Keratinocyte (primary cell): ENCODE measurements at regions not wholly inside any gene's neighbourhood (a gene's known extent, or its start where the extent isn't known, plus 50 kb on each side); places are given as distances from the start of the nearest gene placed in this dataset.

Experiments used
- DNase-seq: peaks from one replicate; pipeline ENCODE4 v3.0.0-alpha.2; 2011; ENCODE audit warnings: low read depth, missing footprints, low spot score
- FAIRE-seq: peaks from 2 replicates; lab custom pipeline; 2011; peaks lifted over from hg19 to GRCh38; lab: Jason Lieb, UNC
- H2AFZ ChIP-seq: 2 replicates; pipeline ENCODE4 v1.6.0; 2012; ENCODE audit warnings: low read length, control low read depth, inconsistent platforms; ENCODE audit not compliant: control insufficient read depth
- H3K27ac ChIP-seq: 2 replicates; pipeline ENCODE4 v1.5.1; 2011; ENCODE audit warnings: low read length; ENCODE audit not compliant: control insufficient read depth, insufficient read depth
- H3K27me3 ChIP-seq: 3 replicates; pipeline ENCODE4 v1.6.0; 2011; ENCODE audit warnings: low read length; ENCODE audit not compliant: control insufficient read depth, insufficient read depth; ENCODE audit errors: extremely low read depth
- H3K36me3 ChIP-seq, 2 experiments: 2 replicates in 1 of 2; 3 replicates in 1 of 2; pipeline ENCODE4 v1.5.1; 2011; ENCODE audit warnings: low read length in 2 of 2, mild to moderate bottlenecking in 1 of 2; ENCODE audit not compliant: control insufficient read depth in 2 of 2, insufficient read depth in 2 of 2; ENCODE audit errors: extremely low read depth in 1 of 2
- H3K4me1 ChIP-seq: 3 replicates; pipeline ENCODE4 v1.5.1; 2011; ENCODE audit warnings: low read length; ENCODE audit not compliant: control insufficient read depth, insufficient read depth; ENCODE audit errors: extremely low read depth
- H3K4me2 ChIP-seq: 3 replicates; pipeline ENCODE4 v1.6.0; 2011; ENCODE audit warnings: low read depth, low read length; ENCODE audit not compliant: control insufficient read depth, insufficient read depth; ENCODE audit errors: extremely low read depth
- H3K4me3 ChIP-seq, 3 experiments: fragments of 200-600 bp in 1 of 3; sonication (generic) in 1 of 3; 2 replicates in 2 of 3; 3 replicates in 1 of 3; pipeline ENCODE4 v1.5.1; 2011 to 2016; ENCODE audit warnings: low read length in 3 of 3, mild to moderate bottlenecking in 3 of 3, control low read depth in 2 of 3, inconsistent platforms in 1 of 3, low read depth in 1 of 3, mixed read lengths in 1 of 3, mixed run types in 1 of 3, moderate library complexity in 1 of 3; ENCODE audit not compliant: control insufficient read depth in 2 of 3, insufficient read depth in 2 of 3; ENCODE audit errors: extremely low read depth in 1 of 3
- H3K79me2 ChIP-seq: 2 replicates; pipeline ENCODE4 v1.6.0; 2012; ENCODE audit warnings: low read length; ENCODE audit not compliant: control insufficient read depth, insufficient read depth
- H3K9ac ChIP-seq: 3 replicates; pipeline ENCODE4 v1.6.0; 2011; ENCODE audit warnings: low read length; ENCODE audit not compliant: control insufficient read depth, insufficient read depth; ENCODE audit errors: extremely low read depth
- H3K9me1 ChIP-seq: 3 replicates; pipeline ENCODE4 v1.6.0; 2011; ENCODE audit warnings: low read length; ENCODE audit not compliant: control insufficient read depth, insufficient read depth; ENCODE audit errors: extremely low read depth
- H3K9me3 ChIP-seq: 2 replicates; pipeline ENCODE4 v1.5.1; 2012; ENCODE audit warnings: low read depth, low read length; ENCODE audit not compliant: control insufficient read depth
- H4K20me1 ChIP-seq: 3 replicates; pipeline ENCODE4 v1.6.0; 2011; ENCODE audit warnings: low read length; ENCODE audit not compliant: control insufficient read depth, insufficient read depth; ENCODE audit errors: extremely low read depth
- CTCF ChIP-seq, 3 experiments: IDR thresholded peaks in 1 of 3; conservative IDR thresholded peaks in 1 of 3; optimal IDR thresholded peaks in 1 of 3; 2 replicates in 2 of 3; 3 replicates in 1 of 3; pipeline versions ENCODE3 to v1.5.1; 2011; ENCODE audit warnings: low read length in 3 of 3, mild to moderate bottlenecking in 3 of 3, moderate library complexity in 2 of 3, control low read depth in 1 of 3, inconsistent platforms in 1 of 3; ENCODE audit not compliant: insufficient read depth in 2 of 3; ENCODE audit errors: extremely low read depth in 1 of 3
- EZH2 ChIP-seq: IDR thresholded peaks from one replicate; pipeline ENCODE4 v1.6.1; 2012; ENCODE audit warnings: inconsistent platforms, mild to moderate bottlenecking, low read length, moderate library complexity
- dilution Hi-C: fragments of 300-500 bp; cut with MboI; formaldehyde crosslinking; loops from one replicate; pipeline ENCODE4 v1.7.0; 2020; ENCODE audit warnings: low sequenced_read_pairs; ENCODE audit not compliant: extremely low pct_ligation_motif_present

GRCh38 chr7:89908736-89909135 is 245.5 kb upstream of the STEAP1 start:
- FAIRE-seq (no peak), DNase-seq (no peak)
- dilution Hi-C loops, result no loop called here
- H3K4me2 ChIP-seq, result no peak overlapping the region
- H3K9ac ChIP-seq, result no peak overlapping the region
- no peaks in the 10 kb centered on the region for H3K79me2 ChIP-seq
- H3K36me3 ChIP-seq, result no peaks in the 10 kb centered on the region
- H3K9me1 ChIP-seq, result no peaks in the 10 kb centered on the region
- H3K27me3 ChIP-seq, result no peaks in the 10 kb centered on the region
- H2AFZ ChIP-seq, result no peak overlapping the region
- no peaks in the 10 kb centered on the region for H3K9me3 ChIP-seq
- TF ChIP-seq EZH2 (no peak), CTCF (optimal IDR thresholded peaks at IDR 0.05 in 1 of 3, IDR thresholded peaks at IDR 0.05 in 1 of 3, conservative IDR thresholded peaks at IDR 0.05 in 1 of 3; ENCODE audit: extremely low read depth in 1 of 3, insufficient read depth in 2 of 3, low read length in 3 of 3) (no peak)
- H4K20me1 ChIP-seq, result no peaks in the 10 kb centered on the region
- no peaks in the 10 kb centered on the region for H3K4me1 ChIP-seq
- H3K4me3 ChIP-seq, result no peak overlapping the region
- no peak overlapping the region for H3K27ac ChIP-seq

DNA sequence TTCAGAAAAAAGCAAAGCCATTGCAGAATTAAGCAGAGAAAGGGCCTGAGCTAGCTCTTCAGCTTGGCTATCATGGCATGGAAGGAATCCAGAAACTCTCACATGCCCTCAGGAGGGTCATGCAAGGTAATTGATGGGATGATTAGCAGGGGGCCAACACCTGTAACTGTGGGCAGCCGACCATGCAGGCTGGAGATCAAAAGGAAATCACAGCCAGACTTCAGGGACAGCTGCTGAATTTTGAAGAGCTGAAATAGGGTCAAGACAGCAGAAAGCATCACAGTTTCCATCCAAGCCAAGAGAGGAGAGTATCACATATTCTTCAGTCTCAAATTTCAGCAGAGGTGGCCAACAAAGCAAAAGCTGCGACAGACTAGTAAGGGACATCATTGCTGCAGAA is 239.6 kb upstream of the STEAP1 start:
- Histone ChIP-seq H3K4me2 (no peak overlapping the region), H4K20me1 (no peaks in the 10 kb centered on the region), H3K79me2 (no peaks in the 10 kb centered on the region), H3K9me3 (no peaks in the 10 kb centered on the region), H3K9me1 (no peaks in the 10 kb centered on the region), H2AFZ (no peak overlapping the region), H3K4me3 (no peak overlapping the region), H3K27ac (no peak overlapping the region), H3K4me1 (no peaks in the 10 kb centered on the region), H3K9ac (no peak overlapping the region), H3K36me3 (no peaks in the 10 kb centered on the region), H3K27me3 (no peaks in the 10 kb centered on the region)
- DNase-seq (no peak), FAIRE-seq (no peak)
- no peak for TF ChIP-seq EZH2
- TF ChIP-seq CTCF (optimal IDR thresholded peaks at IDR 0.05 in 1 of 3, IDR thresholded peaks at IDR 0.05 in 1 of 3, conservative IDR thresholded peaks at IDR 0.05 in 1 of 3; ENCODE audit: extremely low read depth in 1 of 3, insufficient read depth in 2 of 3, low read length in 3 of 3), result no peak
- dilution Hi-C loops, result no loop called here
